ENCODE measurements at regions not wholly inside any gene's neighbourhood (a gene's known extent, or its start where the extent isn't known, plus 50 kb on each side); places are given as distances from the start of the nearest gene placed in this dataset.

DNA sequence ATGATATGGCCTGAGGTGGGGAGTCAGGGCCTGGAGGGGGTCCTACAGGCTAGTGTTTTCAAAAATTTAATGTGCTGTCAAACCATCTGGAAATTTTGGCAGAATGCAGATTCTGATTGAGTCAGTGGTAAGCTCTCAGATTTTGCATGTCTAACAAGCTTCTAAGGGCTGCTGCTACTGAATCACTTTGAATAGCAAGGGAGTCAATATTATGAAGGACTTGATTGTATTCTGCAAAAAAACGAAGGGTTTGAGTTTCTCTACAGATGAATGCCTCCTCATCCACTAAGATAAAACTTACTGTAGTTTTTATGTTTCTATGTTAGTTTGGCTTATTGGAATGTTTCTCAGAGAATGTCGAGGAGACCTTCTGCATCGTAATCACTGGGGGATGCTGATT, 179.5 kb downstream of the TMEM38B start:
- H3K79me2 ChIP-seq (ENCODE audit: low read length) = no peaks in the 10 kb centered on the region
- H3F3A ChIP-seq (ENCODE audit: low read length, unreplicated experiment) = no peaks in the 10 kb centered on the region
- H3K9ac ChIP-seq (ENCODE audit: low read length) = no peak overlapping the region
- H3K27ac ChIP-seq (ENCODE audit: low read length) = no peak overlapping the region
- peaks cover 15% of the 10 kb centered on the region for H3K27me3 ChIP-seq (ENCODE audit: low read length)
- no peaks in the 10 kb centered on the region for H3K36me3 ChIP-seq (ENCODE audit: low read depth, low read length)
- intact Hi-C loops (cut with micrococcal nuclease) = no loop called here
- no peak overlapping the region for H3K4me3 ChIP-seq (ENCODE audit: low read length)
- H3K4me1 ChIP-seq (ENCODE audit: insufficient read depth, low read length) = no peaks in the 10 kb centered on the region
- no peak overlapping the region for H2AFZ ChIP-seq (ENCODE audit: low read length)
- H3K9me2 ChIP-seq (replicated peaks; ENCODE audit: low read length) = no peaks in the 10 kb centered on the region
- no peaks in the 10 kb centered on the region for H4K20me1 ChIP-seq (ENCODE audit: low read length)
- POLR2A ChIA-PET (ENCODE audit: unreplicated experiment) = no interaction called here
- BruUV-seq (replicated peaks) = no TSS peak
- no peak for ATAC-seq
- no peak overlapping the region for H3K4me2 ChIP-seq (ENCODE audit: low read length)
- CTCF ChIA-PET = no interaction called here
- TF ChIP-seq, protein P1, sequence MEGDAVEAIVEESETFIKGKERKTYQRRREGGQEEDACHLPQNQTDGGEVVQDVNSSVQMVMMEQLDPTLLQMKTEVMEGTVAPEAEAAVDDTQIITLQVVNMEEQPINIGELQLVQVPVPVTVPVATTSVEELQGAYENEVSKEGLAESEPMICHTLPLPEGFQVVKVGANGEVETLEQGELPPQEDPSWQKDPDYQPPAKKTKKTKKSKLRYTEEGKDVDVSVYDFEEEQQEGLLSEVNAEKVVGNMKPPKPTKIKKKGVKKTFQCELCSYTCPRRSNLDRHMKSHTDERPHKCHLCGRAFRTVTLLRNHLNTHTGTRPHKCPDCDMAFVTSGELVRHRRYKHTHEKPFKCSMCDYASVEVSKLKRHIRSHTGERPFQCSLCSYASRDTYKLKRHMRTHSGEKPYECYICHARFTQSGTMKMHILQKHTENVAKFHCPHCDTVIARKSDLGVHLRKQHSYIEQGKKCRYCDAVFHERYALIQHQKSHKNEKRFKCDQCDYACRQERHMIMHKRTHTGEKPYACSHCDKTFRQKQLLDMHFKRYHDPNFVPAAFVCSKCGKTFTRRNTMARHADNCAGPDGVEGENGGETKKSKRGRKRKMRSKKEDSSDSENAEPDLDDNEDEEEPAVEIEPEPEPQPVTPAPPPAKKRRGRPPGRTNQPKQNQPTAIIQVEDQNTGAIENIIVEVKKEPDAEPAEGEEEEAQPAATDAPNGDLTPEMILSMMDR (conservative IDR thresholded peaks at IDR 0.05; ENCODE audit: low read depth, low read length) = no peak
- TF ChIP-seq EZH2phosphoT487 (IDR thresholded peaks at IDR 0.05; ENCODE audit: borderline replicate concordance, low read length) (no peak), EZH2 (IDR thresholded peaks at IDR 0.05; ENCODE audit: low read length, unreplicated experiment) (no peak)
- no peak for DNase-seq
- no peaks in the 10 kb centered on the region for H3K9me3 ChIP-seq (ENCODE audit: low read length)

GRCh38 chr9:105877721-105878120, 183.4 kb downstream of the TMEM38B start:
- H3K4me2 ChIP-seq (ENCODE audit: low read length) = no peak overlapping the region
- ChIA-PET CTCF (no interaction called here), POLR2A (ENCODE audit: unreplicated experiment) (no interaction called here)
- no peak overlapping the region for H2AFZ ChIP-seq (ENCODE audit: low read length)
- H3K27ac ChIP-seq (ENCODE audit: low read length) = no peak overlapping the region
- ATAC-seq (no peak), DNase-seq (no peak)
- H3K36me3 ChIP-seq (ENCODE audit: low read depth, low read length) = no peaks in the 10 kb centered on the region
- H3K4me3 ChIP-seq (ENCODE audit: low read length) = no peak overlapping the region
- no peaks in the 10 kb centered on the region for H3K4me1 ChIP-seq (ENCODE audit: insufficient read depth, low read length)
- TF ChIP-seq EZH2 (IDR thresholded peaks at IDR 0.05; ENCODE audit: low read length, unreplicated experiment) = no peak
- TF ChIP-seq, protein P1 (conservative IDR thresholded peaks at IDR 0.05; ENCODE audit: low read depth, low read length) = no peak
- no peak overlapping the region for H3K9ac ChIP-seq (ENCODE audit: low read length)
- H3F3A ChIP-seq (ENCODE audit: low read length, unreplicated experiment) = no peaks in the 10 kb centered on the region
- no peaks in the 10 kb centered on the region for H3K79me2 ChIP-seq (ENCODE audit: low read length)
- no peaks in the 10 kb centered on the region for H3K9me3 ChIP-seq (ENCODE audit: low read length)
- no peaks in the 10 kb centered on the region for H3K27me3 ChIP-seq (ENCODE audit: low read length)
- no peaks in the 10 kb centered on the region for H3K9me2 ChIP-seq (replicated peaks; ENCODE audit: low read length)
- no peaks in the 10 kb centered on the region for H4K20me1 ChIP-seq (ENCODE audit: low read length)
- intact Hi-C loops (cut with micrococcal nuclease) = no loop called here
- no TSS peak for BruUV-seq (replicated peaks)

- Histone ChIP-seq H3K36me3 (ENCODE audit: low read depth, low read length) (no peaks in the 10 kb centered on the region), H3K4me2 (ENCODE audit: low read length) (no peak overlapping the region), H3K79me2 (ENCODE audit: low read length) (no peaks in the 10 kb centered on the region), H2AFZ (ENCODE audit: low read length) (no peak overlapping the region), H4K20me1 (ENCODE audit: low read length) (no peaks in the 10 kb centered on the region), H3K4me1 (ENCODE audit: insufficient read depth, low read length) (no peaks in the 10 kb centered on the region), H3K27me3 (ENCODE audit: low read length) (no peaks in the 10 kb centered on the region), H3K9me2 (replicated peaks; ENCODE audit: low read length) (no peaks in the 10 kb centered on the region), H3F3A (ENCODE audit: low read length, unreplicated experiment) (no peaks in the 10 kb centered on the region), H3K4me3 (ENCODE audit: low read length) (no peak overlapping the region), H3K27ac (ENCODE audit: low read length) (no peak overlapping the region), H3K9ac (ENCODE audit: low read length) (no peak overlapping the region), H3K9me3 (ENCODE audit: low read length) (no peaks in the 10 kb centered on the region)
- POLR2A ChIA-PET (ENCODE audit: unreplicated experiment) = no interaction called here
- BruUV-seq (replicated peaks) = no TSS peak
- DNase-seq (no peak), ATAC-seq (no peak)
- TF ChIP-seq EZH2 (IDR thresholded peaks at IDR 0.05; ENCODE audit: low read length, unreplicated experiment) = no peak
- TF ChIP-seq EZH2phosphoT487 (IDR thresholded peaks at IDR 0.05; ENCODE audit: borderline replicate concordance, low read length) = no peak
- TF ChIP-seq, protein P1 (conservative IDR thresholded peaks at IDR 0.05; ENCODE audit: low read depth, low read length) = no peak
- intact Hi-C loops (cut with micrococcal nuclease) = no loop called here
- CTCF ChIA-PET = no interaction called here
Observed at GRCh38 chr9:105879181-105879580, 184.8 kb downstream of the TMEM38B start.
